ENCODE measurements at regions not wholly inside any gene's neighbourhood (a gene's known extent, or its start where the extent isn't known, plus 50 kb on each side); places are given as distances from the start of the nearest gene placed in this dataset.

GRCh38 chr2:150282357-150282756 lies 205.1 kb downstream of the RND3 start:
- H3K9me3 ChIP-seq, result no peaks in the 10 kb centered on the region
- ATAC-seq (no peak), DNase-seq (no peak)
- no peak overlapping the region for H3K4me3 ChIP-seq
- H3K36me3 ChIP-seq, result no peaks in the 10 kb centered on the region
- H3K27ac ChIP-seq, result no peak overlapping the region
- H3K4me1 ChIP-seq, result no peaks in the 10 kb centered on the region
- no peak for TF ChIP-seq CTCF (IDR thresholded peaks at IDR 0.05)
- no peaks in the 10 kb centered on the region for H3K27me3 ChIP-seq (ENCODE audit: low read depth)
- intact Hi-C loops (cut with DNase I), result no loop called here

DNA sequence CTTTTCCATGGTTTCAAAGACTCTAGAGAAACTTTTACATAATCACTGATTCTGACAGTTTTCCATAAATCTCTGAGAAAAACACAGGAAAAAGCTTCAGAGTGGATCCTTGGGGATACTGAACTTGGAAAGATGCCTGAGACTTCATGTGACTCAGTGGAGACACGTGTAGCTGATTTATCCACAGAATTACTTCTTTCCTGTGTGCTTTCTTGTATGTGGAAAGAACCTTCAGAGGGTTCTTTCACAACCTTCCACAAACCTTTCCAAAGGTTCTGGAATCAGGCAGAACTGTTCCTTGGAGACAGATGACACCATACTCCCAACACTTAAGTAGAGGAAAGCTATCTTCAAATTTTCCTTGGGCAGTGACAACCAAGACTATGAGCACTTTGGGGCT lies 207.2 kb downstream of the RND3 start:
- H3K27ac ChIP-seq, result no peak overlapping the region
- intact Hi-C loops (cut with DNase I), result no loop called here
- H3K36me3 ChIP-seq, result no peaks in the 10 kb centered on the region
- peaks cover 8% of the 10 kb centered on the region for H3K9me3 ChIP-seq
- no peak for TF ChIP-seq CTCF (IDR thresholded peaks at IDR 0.05)
- DNase-seq, result no peak
- no peak overlapping the region for H3K4me3 ChIP-seq
- no peaks in the 10 kb centered on the region for H3K27me3 ChIP-seq (ENCODE audit: low read depth)
- H3K4me1 ChIP-seq, result no peaks in the 10 kb centered on the region
- ATAC-seq, result no peak

GRCh38 chr2:150279686-150280085 lies 207.8 kb downstream of the RND3 start:
- no peak overlapping the region for H3K4me3 ChIP-seq
- H3K4me1 ChIP-seq, result no peaks in the 10 kb centered on the region
- H3K36me3 ChIP-seq, result no peaks in the 10 kb centered on the region
- DNase-seq (no peak), ATAC-seq (no peak)
- H3K27ac ChIP-seq, result no peak overlapping the region
- H3K9me3 ChIP-seq, result peaks cover 8% of the 10 kb centered on the region
- no peak for TF ChIP-seq CTCF (IDR thresholded peaks at IDR 0.05)
- no peaks in the 10 kb centered on the region for H3K27me3 ChIP-seq (ENCODE audit: low read depth)
- intact Hi-C loops (cut with DNase I), result no loop called here

GRCh38 chr2:150276737-150277136 lies 210.7 kb downstream of the RND3 start:
- intact Hi-C loops (cut with DNase I), result no loop called here
- Histone ChIP-seq H3K4me1 (no peaks in the 10 kb centered on the region), H3K9me3 (peaks cover 8% of the 10 kb centered on the region), H3K4me3 (no peak overlapping the region), H3K36me3 (no peaks in the 10 kb centered on the region), H3K27me3 (ENCODE audit: low read depth) (no peaks in the 10 kb centered on the region), H3K27ac (no peak overlapping the region)
- TF ChIP-seq CTCF (IDR thresholded peaks at IDR 0.05), result no peak
- ATAC-seq (no peak), DNase-seq (no peak)

DNA sequence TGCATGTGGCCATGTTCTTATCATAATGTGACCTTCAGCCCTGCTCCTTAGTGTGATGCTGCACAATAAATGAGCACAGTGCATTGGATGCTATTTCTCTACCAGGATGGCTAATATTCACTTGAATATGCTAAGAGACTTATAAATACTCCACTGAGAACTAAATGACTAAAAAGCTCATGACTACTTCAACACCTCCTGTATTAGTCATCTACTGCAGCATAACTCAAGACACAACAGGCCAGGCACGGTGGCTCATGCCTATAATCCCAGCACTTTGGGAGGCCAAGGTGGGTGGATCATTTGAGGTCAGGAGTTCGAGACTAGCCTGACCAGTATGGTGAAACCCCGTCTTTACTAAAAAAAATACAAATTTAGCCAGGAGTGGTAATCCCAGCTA lies 213.4 kb downstream of the RND3 start:
- Histone ChIP-seq H3K4me1 (no peaks in the 10 kb centered on the region), H3K4me3 (no peak overlapping the region), H3K27me3 (ENCODE audit: low read depth) (no peaks in the 10 kb centered on the region), H3K27ac (no peak overlapping the region), H3K36me3 (no peaks in the 10 kb centered on the region), H3K9me3 (peaks cover 8% of the 10 kb centered on the region)
- DNase-seq, result no peak
- no peak for ATAC-seq
- intact Hi-C loops (cut with DNase I), result no loop called here
- no peak for TF ChIP-seq CTCF (IDR thresholded peaks at IDR 0.05)
